Erythroblast (primary cell): ENCODE measurements at regions not wholly inside any gene's neighbourhood (a gene's known extent, or its start where the extent isn't known, plus 50 kb on each side); places are given as distances from the start of the nearest gene placed in this dataset.
"Not testable (repeated sequence)": the region's sequence is repeated elsewhere in the genome, so short reads cannot be mapped to it uniquely, and the experiment has no call there.

Experiments used
- GATA1 ChIP-seq: IDR thresholded peaks from 2 replicates; pipeline ENCODE4 v1.6.1; 2011; ENCODE audit warnings: low read depth, mild to moderate bottlenecking, control low read depth, low read length, moderate library complexity
- POLR2A ChIP-seq: IDR thresholded peaks from 2 replicates; pipeline ENCODE4 v1.6.1; 2011; ENCODE audit warnings: mild to moderate bottlenecking, low read length

GRCh38 chr1:120276710-120277109, 100.4 kb upstream of the SEC22B start:
- not testable (repeated sequence) for TF ChIP-seq POLR2A, GATA1
